CD4-positive, alpha-beta T cell treated with Interleukin-12 subunit alpha and Interleukin-12 subunit beta, for 1 hour (primary cell): ENCODE measurements at regions not wholly inside any gene's neighbourhood (a gene's known extent, or its start where the extent isn't known, plus 50 kb on each side); places are given as distances from the start of the nearest gene placed in this dataset.
"Not testable (repeated sequence)": the region's sequence is repeated elsewhere in the genome, so short reads cannot be mapped to it uniquely, and the experiment has no call there.

ENCODE experiments used
- DNase-seq: peaks from one replicate; pipeline ENCODE4 v3.0.0-alpha.2; 2020

DNA sequence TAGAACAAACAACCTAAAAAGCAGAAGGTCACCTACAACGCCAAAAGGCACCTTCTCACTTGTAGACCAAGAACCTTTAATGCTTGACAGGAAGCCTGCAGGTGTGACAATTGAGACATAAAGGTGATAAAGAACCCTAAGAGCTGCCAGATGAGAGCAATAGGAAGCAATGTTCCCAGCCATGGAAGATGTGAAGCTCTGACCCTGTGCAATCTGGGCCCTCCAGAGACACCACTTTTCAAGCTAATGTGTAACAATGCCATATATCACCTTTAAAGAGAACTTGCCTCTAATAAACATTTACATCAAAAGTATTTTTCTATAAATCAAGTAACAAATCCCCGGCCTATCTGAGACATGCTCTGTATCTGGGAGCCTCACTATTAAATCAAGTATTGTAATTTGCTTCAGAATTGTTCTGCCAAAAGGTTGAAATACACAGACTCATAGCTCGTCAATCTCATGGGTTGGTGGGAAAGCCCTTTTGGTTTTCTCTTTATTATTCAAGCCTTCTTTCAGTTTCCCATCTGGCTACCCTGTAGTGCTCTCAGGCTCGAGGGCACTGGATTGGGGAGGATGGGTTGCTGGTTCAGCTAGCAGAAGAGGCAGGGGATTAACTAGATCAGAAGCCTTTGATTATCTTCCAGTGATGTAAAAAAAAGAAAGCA is 368.9 kb downstream of the BUD13 start:
- no peak for DNase-seq

DNA sequence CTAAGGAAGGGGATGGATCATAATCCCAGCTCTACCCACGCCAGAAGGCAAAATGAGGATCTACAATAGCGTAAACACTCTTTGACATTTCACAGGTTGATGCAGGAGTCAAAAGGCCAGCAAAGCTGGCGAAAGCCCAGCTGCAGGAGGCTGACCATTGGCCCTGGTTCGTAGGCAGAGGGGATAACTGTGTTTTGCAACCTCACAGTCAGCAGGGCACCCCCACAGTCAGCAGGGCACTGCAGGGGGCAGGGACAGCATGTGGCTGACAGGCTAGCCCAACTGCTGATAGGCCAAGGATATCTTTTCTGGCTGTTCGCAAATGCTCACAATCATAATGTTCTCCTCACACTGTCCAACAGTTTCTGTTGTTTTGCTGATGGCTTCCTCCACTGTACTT is 372.7 kb downstream of the BUD13 start:
- DNase-seq = no peak

DNA sequence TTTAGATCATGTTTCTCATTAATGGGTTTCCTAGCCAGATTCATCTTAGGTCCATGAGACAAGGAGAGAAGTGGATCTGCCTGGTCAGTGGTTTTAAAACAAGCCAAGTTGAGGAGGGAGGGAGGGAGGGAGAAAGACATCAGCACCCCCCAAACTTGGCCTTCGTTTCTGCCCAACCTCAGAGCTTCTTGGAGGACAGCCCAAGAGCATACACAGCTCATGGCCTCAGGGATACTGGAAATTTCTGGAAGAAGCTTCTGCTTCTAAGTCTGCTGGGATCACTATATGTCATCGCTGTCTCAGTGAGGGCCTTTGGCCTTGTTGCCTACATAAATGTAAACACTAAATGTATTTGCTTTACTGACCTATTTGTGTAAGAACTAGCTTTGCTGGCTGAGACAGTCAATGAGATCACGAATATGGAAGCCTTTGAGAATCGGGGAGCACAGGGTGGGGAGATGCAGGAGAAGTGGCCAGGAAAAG is 375.1 kb downstream of the BUD13 start:
- no peak for DNase-seq

DNA sequence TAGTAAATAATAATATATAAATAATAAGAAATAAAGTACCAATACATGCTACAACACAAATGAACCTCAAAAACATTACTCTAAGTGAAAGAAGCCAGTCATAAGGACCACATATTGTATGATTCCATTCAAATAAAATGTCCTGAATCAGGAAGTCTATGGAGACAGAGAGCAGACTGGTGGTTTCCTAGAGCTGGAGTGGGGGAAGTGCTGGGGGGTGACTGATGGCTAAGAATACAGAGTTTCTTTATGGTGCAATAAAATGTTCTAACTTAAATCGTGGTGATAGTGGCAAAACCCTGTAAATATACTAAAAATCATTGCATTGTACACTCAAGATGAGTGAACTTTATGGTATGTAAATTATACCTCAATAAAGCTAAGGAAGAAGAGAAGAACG is 376.5 kb downstream of the BUD13 start:
- DNase-seq = no peak

DNA sequence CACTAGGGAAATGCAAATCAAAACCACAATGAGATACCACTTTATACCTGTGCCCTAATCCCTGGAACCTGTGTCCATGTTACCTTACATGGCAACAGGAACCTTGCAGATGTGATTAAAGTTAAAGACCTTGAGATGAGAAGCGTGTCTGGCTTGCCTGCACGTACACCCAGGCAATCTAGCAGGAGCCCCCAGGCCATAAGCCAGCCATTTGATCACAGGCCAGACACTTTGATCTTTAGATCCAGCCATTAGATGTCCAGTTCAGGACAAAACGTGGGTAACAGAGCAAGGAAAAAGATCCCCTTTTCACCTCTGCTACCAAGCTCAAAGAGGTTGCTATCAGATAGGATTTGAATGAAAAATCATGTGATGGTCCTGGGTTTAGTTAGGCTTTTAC is 378.8 kb downstream of the BUD13 start:
- DNase-seq = no peak

DNA sequence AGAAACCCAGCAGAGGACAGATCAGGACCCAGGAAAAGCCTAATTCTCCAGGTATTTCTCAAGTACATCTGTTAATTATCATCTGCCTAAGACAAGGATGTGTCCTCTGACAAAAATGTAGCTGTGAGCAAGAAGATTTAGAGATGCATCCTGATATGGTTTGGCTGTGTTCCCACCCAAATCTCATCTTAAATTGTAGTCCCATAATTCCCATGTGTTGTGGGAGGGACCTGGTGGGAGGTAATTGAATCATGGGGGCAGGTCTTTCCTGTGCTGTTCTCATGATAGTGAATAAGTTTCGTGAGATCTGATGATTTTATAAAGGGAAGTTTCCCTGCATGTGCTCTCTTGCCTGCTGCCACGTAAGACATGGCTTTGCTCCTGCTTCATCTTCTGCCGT is 381.8 kb downstream of the BUD13 start:
- DNase-seq = no peak

DNA sequence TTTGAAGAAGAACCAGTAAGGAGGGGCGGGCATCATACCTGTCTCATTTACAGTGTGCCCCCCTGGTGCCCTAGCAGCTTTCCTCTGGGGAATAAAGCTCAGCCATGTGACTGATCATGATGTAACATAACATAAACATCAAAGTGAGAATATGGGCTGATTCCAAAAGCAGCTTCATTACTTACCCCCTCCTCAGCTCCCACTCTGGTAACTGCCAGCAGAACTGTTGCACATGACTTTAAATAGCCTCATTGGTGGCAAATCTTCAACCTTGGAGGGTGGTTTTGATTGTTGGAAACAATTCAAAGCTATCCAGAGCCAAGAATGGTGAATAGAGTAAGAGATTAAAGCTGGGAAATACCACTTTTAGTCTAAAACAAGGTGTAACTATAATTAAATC is 384.6 kb downstream of the BUD13 start:
- DNase-seq = no peak

DNA sequence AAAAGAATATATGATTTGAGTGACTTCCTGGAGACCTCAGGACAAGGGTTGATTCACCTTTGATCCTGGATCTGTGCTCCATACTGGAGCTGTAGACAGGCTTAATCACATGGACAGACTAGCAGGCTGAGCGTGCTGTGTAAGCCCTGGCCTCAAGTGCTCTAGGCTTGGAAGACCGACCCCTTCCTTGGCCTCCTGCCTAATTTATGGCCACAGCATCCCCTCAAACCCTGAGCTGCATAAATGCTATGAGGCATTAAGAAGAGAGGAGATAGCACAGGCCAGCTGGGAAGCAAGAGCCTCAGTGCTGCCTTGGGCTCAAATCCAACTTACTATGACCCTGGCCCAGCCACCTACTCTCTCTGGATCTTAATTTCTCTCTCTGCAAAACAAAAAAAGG is 385.1 kb downstream of the BUD13 start:
- DNase-seq = no peak

DNA sequence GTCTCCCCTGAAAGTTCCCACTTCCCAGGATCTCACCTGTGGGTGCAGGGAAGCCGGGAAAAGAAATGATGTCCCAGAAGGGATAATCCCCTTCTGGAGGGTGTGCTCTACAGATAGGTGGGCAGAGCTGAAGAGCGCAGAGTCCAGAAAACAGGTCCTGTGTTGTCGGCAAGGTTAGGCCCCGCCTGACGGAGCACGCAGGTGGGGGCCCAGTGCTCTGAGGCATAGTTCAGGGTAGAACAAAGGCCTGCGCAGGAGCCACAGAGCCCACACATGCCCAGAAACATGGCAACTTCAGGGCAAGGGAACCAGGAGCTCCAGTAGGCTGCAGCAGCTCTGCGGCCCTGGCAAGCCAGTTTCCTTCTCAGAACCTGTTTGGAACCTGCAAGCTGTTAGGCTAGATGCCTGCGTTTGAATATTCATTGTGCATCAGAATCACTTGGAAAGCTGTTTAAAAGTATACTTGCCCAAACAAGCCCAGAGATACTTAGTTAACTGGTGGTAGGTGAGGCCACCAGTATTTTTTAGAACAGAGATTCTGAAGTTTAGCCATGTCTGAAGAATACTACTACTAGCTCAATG is 386.6 kb downstream of the BUD13 start:
- DNase-seq = no peak

DNA sequence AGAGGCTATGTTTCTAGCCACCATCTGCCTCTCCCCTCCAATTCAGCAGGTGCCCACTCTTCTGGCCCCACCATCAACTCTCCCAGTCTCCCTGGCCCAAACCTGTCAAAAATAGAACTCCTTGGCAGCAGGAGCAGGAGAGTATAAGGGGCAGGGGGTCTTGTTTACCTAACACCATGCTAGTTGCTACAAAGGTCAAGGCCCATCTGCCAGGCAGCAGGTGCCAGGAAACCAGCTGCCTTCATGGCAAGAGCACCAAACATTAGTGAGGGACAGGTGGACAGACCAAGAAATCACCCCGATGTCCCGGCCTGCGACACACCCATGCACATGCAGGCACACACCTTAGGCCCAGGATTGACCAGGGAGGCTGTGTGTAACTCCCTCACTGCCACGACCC is 387.9 kb downstream of the BUD13 start:
- DNase-seq = no peak

DNA sequence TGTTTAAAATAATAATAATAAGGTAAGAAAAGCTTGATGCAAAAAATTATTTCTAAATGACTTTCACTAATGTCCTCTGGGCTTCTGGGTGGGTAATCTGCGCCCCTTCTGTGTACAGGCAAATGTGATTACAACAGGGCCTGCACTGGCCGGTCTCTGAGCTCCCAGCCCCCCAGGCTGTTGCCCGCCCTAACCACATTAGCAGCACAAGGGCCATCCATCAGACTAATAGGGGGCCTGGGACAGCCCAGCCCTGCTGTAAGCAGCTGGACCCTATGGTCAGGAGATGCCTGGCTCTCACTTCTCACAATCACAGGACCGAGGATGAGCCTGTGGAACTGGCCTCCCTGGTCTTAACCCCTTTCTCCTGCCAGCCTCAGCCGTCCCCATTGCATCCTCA is 388.4 kb downstream of the BUD13 start:
- no peak for DNase-seq

DNA sequence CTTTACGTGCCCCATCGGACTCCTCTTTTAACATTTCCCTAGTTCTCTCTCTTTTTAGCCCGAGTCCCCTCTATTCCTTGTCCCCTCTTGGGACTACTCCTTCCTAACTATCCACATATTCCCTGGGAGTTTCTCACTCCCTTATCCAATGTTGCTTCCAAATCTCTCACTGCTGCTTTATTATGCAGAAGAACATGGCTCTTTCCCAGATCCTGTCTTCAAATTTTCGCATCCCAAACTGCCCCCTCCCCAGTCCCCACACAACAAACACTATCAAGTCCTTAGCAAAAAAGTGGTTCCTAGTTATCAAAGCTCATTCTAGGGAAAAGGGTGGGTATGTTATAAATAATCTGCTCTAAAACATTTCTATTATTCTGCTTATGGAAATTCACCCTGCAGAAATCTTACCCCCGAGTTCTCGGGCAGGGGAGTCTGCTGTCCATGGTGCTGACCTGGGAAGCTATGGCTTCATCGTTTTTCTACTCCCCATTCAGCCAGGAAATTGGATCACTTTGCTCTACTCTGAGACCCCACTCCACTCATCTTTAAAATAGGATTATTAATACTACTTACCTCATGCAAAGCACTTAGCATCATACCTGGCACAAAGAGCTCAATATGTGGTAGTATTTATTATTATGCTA is 393.5 kb downstream of the BUD13 start:
- no peak for DNase-seq

DNA sequence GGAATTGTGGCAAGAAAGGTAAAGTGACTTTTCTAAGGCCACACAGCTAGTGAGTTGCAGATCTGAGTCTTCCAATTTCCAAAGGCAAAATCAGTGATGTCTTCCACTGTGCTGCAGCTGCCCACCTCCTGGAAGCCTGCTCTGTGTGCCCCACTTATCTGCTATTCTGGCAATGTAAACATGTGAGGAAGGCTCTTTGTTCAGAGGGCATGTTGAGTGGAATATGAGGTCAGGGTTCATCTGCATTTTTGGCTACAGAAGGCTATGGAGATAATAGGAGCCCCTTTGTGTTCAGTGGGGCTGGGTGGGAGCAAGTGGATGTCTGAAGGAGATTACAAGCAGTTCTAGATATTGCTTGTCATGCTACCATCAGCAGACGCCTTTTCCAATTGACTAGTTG is 396.2 kb downstream of the BUD13 start:
- no peak for DNase-seq

DNA sequence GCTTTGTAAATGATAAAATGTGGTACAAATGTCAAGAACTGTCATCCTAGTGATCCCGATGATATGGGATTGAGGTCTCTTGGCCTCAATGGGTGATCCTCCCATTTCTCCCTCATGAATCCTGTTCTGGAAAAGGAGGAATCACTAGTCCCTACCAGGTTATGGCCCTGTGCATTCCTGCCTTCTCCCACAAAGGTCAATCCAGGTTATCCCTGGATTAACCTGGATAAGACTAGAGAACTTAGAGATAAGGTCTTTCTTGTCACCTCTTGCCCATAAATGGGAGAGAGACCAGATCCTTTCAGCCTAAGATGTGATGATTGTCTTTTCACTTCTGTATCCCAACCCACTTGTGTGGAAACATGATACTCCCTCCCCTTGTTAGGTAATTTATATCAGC is 396.7 kb downstream of the BUD13 start:
- no peak for DNase-seq

DNA sequence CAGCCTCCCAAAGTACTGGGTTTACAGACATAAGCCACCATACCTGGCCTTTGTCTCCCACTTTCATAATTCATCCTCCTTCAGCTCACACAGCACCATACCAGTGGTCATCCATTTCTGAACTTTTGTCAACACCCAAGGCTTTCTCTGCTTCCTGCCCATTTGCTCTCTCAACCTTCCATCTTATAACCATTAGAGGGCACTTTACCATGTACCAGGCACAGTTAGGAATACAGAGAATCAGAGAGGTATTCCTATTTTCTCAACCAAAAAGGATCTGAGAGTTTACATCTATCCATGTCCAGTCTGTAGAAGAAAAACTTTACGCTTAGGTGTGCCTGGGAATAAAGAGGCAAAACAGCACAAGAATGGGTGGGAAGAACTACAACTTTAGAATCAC is 397.6 kb downstream of the BUD13 start:
- DNase-seq = no peak

DNA sequence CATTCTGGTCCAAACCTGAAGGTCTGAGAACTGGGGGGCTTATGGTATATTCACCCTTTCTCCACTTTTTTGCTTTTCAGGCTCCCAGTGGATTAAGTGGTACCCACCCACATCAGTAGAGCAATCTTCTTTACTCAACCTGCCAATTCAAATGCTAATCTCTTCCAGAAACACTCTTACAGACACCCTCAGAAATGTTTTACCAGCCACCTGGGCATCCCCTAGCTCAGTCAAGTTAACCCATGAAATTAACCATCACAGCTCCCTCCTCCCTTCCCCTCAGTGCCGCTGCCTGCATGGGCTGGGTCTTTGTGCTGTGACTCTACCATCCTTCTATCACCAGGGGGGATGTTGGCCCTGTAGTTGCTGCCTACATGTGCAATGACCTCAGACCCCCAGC is 398.7 kb downstream of the BUD13 start:
- no peak for DNase-seq

DNA sequence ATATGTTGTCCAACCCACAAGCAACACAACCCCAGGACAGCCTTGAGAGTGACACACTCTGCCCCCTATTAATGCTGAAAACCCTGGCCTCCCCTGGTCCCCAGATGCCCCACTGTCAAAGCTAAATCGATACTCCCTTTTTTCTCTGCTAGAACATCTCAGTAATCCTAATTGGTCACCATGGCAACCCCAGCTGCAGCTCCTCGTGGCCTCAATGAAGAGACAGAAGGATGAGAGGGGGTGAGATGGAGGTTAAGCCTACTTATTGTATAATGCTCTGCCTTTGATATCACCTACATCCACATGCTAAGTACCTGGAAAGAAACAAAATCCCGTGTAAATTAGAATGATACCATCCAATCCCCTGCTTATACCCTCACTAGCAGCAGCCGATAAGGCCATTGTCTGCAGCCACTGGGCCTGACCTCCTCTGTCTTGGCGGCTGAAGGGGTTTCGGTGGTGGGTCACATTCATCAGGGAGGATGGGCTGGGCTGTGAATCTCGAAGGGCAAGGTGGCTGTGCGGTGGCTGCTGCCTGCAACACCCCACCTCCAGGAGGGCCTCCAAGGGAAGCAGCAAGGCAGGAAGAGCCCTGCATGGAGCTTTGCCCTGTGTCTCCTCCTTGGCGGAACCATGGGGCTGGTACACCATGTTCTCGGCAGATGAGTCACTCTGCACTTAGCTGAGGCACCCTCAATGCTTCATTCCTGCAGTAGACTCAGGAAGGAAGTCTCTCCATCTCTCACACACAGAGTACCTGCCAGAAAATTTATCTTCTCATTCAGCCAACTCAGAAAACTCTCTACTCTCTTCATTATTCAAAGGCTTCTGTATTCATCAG is 399.5 kb downstream of the BUD13 start:
- DNase-seq = no peak

DNA sequence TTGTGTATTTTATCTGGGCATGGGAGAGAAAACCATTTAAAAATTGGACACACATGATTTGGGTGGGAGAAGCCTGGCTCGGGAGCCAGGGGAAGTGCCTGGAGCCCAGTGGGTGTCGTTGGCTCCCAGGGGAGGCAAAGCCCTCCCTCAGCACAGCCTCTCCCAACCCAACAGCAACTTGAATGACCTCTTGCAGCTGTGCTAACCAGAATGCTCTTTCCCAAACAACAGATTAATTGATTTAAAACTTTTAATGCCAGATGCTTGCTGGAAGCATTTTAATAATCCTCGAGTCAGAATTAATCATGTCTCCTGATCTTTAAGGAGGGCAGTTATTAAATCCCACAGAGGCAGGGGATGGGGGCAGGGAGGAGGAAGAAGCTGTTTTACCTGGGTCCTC is 401.6 kb downstream of the BUD13 start:
- DNase-seq = no peak

DNA sequence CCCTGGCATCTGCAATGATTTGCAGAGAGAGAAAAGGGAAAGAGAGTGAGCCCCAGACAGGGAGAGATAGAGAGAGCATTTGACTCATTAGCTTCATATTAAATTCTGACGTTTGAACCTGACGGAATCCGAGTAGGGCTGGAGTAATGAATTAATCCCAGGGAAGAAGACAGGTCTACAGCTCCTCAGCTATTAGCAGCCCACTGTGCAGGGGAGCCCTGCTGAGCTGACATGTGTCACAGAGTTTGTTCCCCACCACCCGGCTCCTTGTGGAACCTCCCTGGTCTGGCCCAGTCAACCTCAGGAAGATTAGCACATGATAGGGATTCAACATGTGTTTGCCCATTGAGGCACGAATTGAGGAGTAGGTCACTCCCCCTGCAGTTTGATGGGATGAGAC is 404.0 kb downstream of the BUD13 start:
- DNase-seq = no peak

DNA sequence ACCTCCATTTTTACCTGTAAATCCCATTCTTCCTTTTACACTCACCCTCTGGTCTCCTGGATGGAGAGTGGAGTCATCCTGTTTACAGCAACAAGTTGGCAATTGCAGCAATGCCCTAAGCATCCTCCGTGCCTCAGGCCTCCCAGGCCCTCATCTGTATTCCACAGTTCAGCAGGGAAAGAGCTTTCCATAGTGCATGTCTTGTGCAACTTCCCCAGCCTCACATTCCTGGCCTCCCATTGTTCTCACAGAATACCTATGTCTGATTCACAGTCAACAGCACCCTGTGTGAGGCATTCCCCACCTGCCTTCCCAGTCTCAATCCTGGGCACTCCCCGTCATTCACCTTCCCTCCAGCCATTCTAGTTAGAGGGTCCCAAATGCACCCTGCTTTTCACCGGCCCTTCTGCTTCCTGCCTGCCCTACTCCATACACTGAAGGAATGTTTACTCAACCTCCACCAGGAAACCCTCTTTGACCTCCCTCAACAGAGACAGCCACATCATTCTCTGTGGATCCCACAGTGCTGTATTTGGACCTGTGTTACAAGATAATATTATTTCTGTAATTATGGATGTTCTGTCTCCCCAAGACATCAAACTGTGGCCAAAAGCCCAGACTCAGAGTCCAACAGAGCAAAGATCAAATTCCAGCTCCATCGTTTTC is 405.7 kb downstream of the BUD13 start:
- DNase-seq = no peak

DNA sequence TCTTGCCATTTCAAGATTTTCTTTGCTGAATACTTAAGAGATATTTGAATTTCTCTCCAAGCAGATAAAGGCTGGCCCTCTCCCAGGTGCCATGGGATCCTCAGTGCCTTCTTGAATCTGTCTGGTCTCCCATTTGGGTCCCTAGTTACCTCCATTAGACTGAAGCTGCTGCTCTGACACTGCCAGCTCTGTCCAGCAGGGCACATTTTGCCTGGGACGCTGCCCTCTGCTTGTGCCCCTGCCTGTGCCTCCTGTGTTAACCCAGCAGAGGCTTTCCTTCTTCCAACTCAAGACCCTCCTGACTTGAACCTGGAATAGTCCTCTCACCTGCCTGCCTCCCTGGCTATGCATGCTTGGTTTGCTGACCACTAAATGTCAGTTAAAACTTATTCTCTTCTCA is 406.3 kb downstream of the BUD13 start:
- DNase-seq = no peak

DNA sequence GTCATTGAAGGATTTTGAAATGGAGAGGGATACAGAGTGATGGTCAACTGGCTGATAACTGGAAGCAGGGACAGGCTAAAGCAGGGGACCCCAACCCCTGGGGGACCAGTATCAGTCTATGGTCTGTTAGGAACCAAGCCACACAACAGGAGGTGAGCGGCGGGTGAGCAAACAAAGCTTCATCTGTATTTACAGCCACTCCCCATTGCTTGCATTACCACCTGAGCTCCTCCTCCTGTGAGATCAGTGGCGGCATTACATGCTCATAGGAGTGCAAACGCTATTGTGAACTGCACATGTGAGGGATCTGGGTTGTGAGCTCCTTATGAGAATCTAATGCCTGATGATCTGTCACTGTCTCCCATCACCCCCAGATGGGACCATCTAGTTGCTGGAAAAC is 407.9 kb downstream of the BUD13 start:
- not testable (repeated sequence) for DNase-seq

DNA sequence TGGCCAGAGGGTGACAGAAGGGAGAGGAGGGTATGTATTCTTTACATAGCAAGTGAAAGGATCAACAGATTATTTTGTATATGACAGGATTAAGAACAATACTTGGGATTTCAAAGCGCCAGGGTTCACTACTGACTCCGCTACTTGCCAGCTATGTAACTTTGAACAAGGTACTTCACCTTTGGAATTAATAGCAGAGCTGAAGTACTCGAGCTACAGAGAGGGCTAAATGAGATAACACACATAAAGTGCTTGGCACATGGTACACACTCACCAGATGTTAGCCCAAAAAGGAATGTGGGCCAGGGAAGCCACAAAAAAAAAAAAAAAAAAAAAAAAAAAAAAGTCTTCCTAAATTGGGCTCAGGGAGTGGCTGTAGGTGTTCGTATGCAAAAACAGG is 408.4 kb downstream of the BUD13 start:
- DNase-seq = no peak
